NAMALWA (cell line): ENCODE measurements at regions not wholly inside any gene's neighbourhood (a gene's known extent, or its start where the extent isn't known, plus 50 kb on each side); places are given as distances from the start of the nearest gene placed in this dataset.
"Not testable (repeated sequence)": the region's sequence is repeated elsewhere in the genome, so short reads cannot be mapped to it uniquely, and the experiment has no call there.

Source experiments
- DNase-seq: peaks from one replicate; pipeline ENCODE4 v3.0.0-alpha.2; 2015; ENCODE audit warnings: low spot score

GRCh38 chr6:66578362-66578761 lies 871.3 kb upstream of the EYS start:
- DNase-seq, result no peak

DNA sequence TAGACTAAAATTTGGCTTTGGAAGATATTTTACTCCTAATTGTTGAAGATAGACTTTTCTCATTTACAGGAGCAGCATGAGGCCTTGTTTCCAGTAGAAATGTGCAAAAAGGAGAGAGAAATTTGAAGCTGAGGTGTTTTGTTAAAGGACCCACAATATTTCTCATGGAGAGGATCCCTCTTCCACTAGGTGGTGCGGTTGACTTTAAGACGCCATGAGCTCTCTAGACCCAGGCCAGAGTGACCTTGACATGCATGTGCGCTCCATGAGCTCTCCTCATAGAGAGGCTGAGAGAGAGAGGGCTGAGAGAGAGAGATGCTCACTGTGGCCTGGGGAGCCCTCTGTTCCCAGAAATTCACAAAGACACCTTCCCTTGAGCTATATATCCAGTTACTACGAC lies 861.2 kb upstream of the EYS start:
- DNase-seq, result no peak

- DNase-seq, result no peak
Measured at GRCh38 chr6:66561479-66561878, 854.5 kb upstream of the EYS start.

- DNase-seq, result peak; percentile 42
Measured at GRCh38 chr6:66558189-66558588, 851.2 kb upstream of the EYS start.

GRCh38 chr6:66556936-66557335 lies 849.9 kb upstream of the EYS start:
- no peak for DNase-seq

DNA sequence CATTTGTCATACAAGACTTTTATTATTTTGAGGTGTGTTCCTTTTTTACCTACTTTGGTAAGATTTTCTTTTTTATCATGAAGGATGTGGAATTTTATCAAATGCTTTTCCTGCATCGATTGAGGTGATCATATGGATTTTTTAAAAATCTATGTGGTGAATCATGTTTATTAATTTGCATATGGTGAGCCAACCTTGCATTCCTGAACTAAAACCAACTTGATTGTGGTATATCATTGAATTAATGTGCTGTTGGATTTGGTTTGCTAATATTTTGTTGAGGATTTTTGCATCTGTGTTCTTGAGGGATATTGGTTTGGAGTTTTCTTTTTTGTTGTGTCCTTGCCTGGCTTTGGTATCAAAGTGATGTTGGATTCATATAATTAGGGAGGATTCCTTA lies 848.1 kb upstream of the EYS start:
- DNase-seq, result no peak

DNA sequence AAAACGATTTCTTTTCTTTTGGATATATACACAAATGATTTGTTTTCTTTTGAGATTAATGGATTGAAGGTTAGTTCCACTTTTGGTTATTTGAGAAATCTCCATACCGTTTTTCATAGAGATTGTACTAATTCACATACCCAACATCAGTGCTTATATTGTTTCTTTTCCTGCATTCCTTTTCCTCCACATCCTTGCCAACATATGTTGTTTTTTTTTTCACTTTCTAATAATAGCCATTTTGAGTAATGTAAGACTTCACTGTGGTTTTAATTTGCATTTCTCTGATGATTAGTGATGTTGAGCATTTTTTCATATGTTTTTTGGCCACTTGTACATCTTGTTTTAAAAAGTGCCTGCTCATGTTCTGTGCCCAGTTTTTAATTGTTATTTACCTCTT lies 846.4 kb upstream of the EYS start:
- DNase-seq, result no peak

- DNase-seq, result no peak
Measured at GRCh38 chr6:66538551-66539135, 831.6 kb upstream of the EYS start.

- no peak for DNase-seq
Measured at GRCh38 chr6:66533921-66534404, 826.9 kb upstream of the EYS start.

- no peak for DNase-seq
Measured at GRCh38 chr6:66526061-66526460, 819.0 kb upstream of the EYS start.

DNA sequence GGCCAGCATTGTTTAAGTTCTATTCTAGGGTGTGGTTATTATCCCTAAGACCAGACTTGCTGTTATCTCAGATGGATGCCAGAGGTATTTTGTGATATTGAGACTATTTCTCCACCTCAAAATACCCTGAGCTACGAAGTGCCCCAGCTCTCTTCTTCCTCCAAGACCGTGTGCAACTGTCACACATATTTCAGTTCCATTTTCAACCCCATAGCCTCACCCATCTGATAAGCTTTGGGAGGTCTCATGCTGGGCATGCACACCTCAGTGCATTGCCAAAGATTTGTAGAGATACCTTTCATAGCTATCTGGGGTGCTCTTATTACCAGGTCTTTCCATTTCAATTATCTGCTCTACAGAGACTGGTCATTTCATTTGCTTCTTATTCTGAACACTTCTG lies 815.8 kb upstream of the EYS start:
- no peak for DNase-seq

DNA sequence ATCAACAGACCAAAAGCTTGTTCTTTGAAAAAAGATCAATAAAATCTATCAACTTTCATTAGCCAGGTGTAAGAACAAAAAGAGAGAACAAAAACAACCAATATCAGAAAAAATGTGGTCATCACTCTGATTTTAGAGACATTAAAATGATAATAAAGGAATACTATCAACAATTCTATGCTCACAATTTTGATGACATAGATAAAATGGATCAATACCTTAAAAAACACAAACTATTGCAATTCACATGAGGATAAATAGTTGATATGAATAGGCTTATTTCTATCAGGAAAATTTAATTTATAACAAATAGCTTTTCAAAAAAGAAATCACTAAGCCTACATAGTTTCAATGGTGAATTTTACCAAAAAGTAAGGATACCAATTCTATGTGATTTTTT lies 809.4 kb upstream of the EYS start:
- DNase-seq, result no peak

DNA sequence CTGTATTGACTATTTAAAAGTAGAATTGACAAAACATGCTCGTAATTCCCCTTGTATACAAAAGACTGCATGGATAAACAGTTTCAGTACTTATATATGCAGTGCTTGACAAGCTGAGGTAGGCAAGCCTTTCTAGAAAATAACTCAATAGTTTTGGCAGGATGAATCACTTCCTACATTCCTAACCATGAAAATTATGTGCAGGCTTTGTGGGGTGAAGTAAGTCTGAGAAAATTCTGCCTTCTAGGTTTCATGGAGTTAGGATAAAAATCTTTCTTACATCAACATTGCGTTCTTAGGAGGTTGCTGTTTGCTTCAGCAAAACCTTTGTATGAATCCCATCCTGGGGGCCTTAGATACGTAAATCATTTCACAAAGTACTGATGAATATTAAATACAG lies 801.4 kb upstream of the EYS start:
- DNase-seq, result no peak

DNA sequence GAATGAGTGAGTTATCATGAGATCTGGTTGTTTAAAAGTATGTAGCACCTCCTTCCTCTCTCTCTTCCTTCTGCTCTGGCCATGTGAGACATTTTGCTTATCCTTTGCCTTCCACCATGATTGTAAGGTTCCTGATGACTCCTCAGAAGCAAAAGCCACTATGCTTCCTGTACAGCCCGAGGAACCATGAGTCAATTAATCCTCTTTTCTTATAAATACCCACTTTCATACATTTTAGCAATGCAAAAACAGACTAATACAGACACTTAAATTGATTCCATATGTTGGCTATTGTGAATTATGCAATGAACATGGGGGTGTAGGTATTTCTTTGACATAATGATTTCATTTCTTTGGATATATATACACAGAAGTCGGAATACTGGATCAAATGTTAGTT lies 792.8 kb upstream of the EYS start:
- DNase-seq, result no peak

- DNase-seq, result peak; percentile 54
Measured at GRCh38 chr6:66496659-66497058, 789.6 kb upstream of the EYS start.

DNA sequence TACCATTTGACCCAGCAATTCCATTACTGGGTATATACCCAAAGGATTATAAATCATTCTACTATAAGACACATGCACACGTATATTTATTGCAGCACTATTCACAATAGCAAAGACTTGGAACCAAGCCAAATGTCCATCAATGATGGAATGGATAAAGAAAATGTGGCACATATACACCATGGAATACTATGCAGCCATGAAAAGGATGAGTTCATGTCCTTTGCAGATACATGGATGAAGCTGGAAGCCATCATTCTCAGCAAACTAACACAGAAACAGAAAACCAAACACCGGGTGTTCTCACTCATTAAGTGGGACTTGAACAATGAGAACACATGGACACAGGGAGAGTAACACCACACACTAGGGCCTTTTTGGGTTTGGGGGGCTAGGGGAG lies 787.6 kb upstream of the EYS start:
- DNase-seq, result not testable (repeated sequence)

DNA sequence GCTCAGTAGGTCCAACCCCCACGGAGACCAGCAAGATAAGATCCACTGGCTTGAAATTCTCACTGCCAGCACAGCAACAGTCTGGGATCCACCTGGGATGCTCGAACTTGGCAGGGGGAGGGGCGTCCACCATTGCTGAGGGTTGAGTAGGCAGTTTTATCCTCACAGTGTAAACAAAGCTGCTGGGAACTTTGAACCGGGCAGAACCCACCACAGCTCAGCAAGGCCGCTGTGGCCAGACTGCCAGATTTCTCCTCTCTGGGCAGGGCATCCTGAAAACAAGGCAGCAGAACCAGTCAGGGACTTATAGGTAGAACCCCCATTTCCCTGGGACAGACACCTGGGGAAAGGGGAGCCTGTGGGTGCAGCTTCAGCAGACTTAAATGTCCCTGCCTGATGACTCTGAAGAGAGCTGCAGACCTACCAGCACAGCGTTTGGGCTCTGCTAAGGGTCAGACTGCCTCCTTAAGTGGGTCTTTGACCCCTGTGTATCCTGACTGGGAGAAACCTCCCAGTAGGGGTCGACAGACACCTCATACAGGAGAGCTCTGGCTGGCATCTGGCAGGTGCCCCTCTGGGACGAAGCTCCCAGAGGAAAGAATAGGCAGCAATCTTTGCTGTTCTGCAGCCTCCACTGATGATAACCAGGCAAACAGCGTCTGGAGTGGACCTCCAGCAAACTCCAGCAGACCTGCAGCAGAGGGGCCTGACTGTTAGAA lies 782.4 kb upstream of the EYS start:
- DNase-seq, result no peak

- DNase-seq, result no peak
Measured at GRCh38 chr6:66481216-66481615, 774.2 kb upstream of the EYS start.

DNA sequence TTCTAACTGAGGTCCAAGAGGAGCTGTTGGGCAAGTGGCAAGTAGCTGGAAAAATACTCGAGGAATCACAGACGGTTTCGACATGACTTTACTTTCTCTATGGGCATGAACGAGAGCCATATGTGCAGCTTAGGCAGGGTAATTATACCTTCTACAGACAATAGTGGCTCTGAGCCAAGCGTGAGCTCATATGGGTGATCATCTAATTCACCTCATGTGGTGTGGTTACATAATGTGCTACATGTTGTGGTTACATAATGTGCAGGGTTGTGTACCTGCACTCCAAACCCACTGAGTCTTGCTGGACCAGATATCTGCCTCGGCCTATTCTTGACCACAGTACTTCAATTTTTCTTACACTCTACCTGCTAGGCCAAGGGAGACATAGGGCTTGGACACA lies 771.7 kb upstream of the EYS start:
- no peak for DNase-seq

DNA sequence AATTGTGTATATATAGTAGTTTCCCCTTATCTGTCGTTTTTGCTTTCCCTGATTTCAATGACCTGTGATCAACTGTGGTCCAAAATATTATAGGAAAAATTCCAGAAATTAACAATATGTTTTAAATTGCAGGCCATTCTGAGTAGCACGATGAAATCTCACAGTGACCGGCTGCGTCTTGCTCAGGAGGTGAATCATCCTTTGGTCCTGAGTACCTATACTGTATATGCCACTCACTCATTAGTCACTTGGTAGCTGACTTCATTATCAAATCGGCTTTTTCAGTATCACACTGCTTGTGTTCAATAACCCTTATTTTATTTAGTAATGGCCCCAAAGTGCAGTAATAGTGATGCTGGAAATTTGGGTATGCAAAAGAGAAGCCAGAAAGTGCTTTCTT lies 728.3 kb upstream of the EYS start:
- DNase-seq, result no peak

GRCh38 chr6:66429210-66429609 lies 722.2 kb upstream of the EYS start:
- DNase-seq, result no peak

GRCh38 chr6:66423047-66423446 lies 716.0 kb upstream of the EYS start:
- DNase-seq, result no peak

- peak; percentile 21 for DNase-seq
Measured at GRCh38 chr6:66421570-66421969, 714.5 kb upstream of the EYS start.

GRCh38 chr6:66418906-66419305 lies 711.9 kb upstream of the EYS start:
- DNase-seq, result no peak
